Endodermal cell (in vitro differentiated cells): ENCODE measurements at regions not wholly inside any gene's neighbourhood (a gene's known extent, or its start where the extent isn't known, plus 50 kb on each side); places are given as distances from the start of the nearest gene placed in this dataset.

Experiments
- DNase-seq: peaks from one replicate; pipeline ENCODE4 v3.0.0-alpha.2; 2017
- H3K27ac ChIP-seq: 2 replicates; pipeline ENCODE4 v1.5.1; 2013; ENCODE audit warnings: mild to moderate bottlenecking, low read depth, low read length, moderate library complexity
- H3K27me3 ChIP-seq: 2 replicates; pipeline ENCODE4 v1.6.1; 2013; ENCODE audit warnings: mild to moderate bottlenecking, low read length, moderate library complexity; ENCODE audit not compliant: insufficient read depth, control insufficient read depth, poor library complexity, severe bottlenecking
- H3K36me3 ChIP-seq: 2 replicates; pipeline ENCODE4 v1.7.0; 2013; ENCODE audit warnings: mild to moderate bottlenecking, low read length, moderate library complexity; ENCODE audit not compliant: control insufficient read depth, insufficient read depth
- H3K4me1 ChIP-seq: one replicate; pipeline ENCODE4 v1.7.0; 2013; ENCODE audit warnings: low read length; ENCODE audit not compliant: control insufficient read depth, insufficient read depth
- H3K4me3 ChIP-seq: 2 replicates; pipeline ENCODE4 v1.5.1; 2013; ENCODE audit warnings: mild to moderate bottlenecking, low read length, moderate library complexity
- H3K9ac ChIP-seq: 2 replicates; pipeline ENCODE4 v1.6.1; 2013; ENCODE audit warnings: mild to moderate bottlenecking, low read length, moderate library complexity; ENCODE audit not compliant: poor library complexity, severe bottlenecking; ENCODE audit errors: extremely low read depth
- H3K9me3 ChIP-seq: 2 replicates; pipeline ENCODE4 v1.6.1; 2013; ENCODE audit warnings: mild to moderate bottlenecking, low read length, moderate library complexity; ENCODE audit not compliant: control insufficient read depth
- H3K27ac Mint-ChIP-seq: 2 replicates; pipeline ENCODE4 v1.8.0; 2020; ENCODE audit warnings: mixed read lengths
- H3K27me3 Mint-ChIP-seq: 2 replicates; pipeline ENCODE4 v1.8.0; 2021; ENCODE audit warnings: mild to moderate bottlenecking, mixed read lengths; ENCODE audit not compliant: insufficient read depth
- H3K36me3 Mint-ChIP-seq: 2 replicates; pipeline ENCODE4 v1.8.0; 2020; ENCODE audit warnings: low read depth, mixed read lengths
- H3K4me1 Mint-ChIP-seq: 2 replicates; pipeline ENCODE4 v1.8.0; 2020; ENCODE audit warnings: mixed read lengths
- H3K4me3 Mint-ChIP-seq: 2 replicates; pipeline ENCODE4 v1.8.0; 2020; ENCODE audit warnings: mild to moderate bottlenecking, moderate library complexity, mixed read lengths
- H3K9me3 Mint-ChIP-seq: 2 replicates; pipeline ENCODE4 v1.8.0; 2020; ENCODE audit warnings: mild to moderate bottlenecking, mixed read lengths
- WGBS, 2 experiments: methylation state at CpG; one replicate each; pipeline versions ENCODE4 v1.1.5 to v1.1.7; 2013; ENCODE audit warnings: missing lambda C conversion rate in 2 of 2, mixed read lengths in 1 of 2; ENCODE audit not compliant: insufficient coverage in 1 of 2, insufficient read length in 1 of 2; 5-methylcytosine and 5-hydroxymethylcytosine counted together
- TF ChIP-seq, protein P1 (sequence below): fragments of 200-600 bp; sonication (generic); conservative IDR thresholded peaks from 2 replicates; pipeline ENCODE4 v1.5.0; 2021; ENCODE audit warnings: antibody characterized with exemption, mild to moderate bottlenecking

DNA sequence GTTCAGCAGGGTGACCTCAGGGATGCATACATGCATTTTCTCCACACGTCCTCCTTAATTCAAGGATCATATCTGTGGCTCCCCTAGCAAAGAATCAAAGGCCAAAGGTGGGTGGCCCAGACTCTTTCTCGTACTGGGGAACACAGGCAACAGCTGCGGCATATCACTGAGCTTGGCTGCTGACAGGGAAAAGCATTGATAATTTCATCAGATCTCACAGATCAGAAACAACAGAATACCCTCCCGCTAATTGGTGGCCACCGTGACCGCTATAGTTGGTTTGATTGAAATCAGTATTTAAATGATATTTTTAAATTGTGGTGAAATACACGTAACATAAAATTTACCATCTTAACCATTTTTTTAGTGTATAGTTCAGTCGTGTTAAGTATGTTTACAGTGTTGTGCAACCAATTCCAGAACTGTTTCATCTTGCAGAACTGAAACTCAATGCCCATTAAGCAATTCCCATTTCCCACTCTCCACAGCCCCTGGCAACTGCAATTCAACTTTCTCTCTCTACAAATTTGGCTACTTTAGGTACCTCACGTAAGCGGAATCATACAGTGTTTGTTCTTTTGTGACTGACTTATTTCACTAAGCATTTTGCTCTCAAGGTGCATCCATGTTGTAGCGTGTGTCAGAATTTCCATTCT, 74.7 kb upstream of the TMEM170B start:
- Histone ChIP-seq H3K4me1 (no peaks in the 10 kb centered on the region), H3K36me3 (no peaks in the 10 kb centered on the region), H3K27me3 (no peaks in the 10 kb centered on the region), H3K9ac (no peak overlapping the region), H3K4me3 (no peak overlapping the region), H3K9me3 (no peaks in the 10 kb centered on the region), H3K27ac (no peak overlapping the region)
- 61 to 76% methylated on average over 6 to 11 of the region's 11 CpGs for WGBS, 2 experiments
- Mint-ChIP-seq H3K4me3 (no peak overlapping the region), H3K27me3 (no peaks in the 10 kb centered on the region), H3K36me3 (no peaks in the 10 kb centered on the region), H3K4me1 (no peaks in the 10 kb centered on the region), H3K9me3 (no peaks in the 10 kb centered on the region), H3K27ac (peak overlapping the region; percentile 50)
- DNase-seq, result no peak
- TF ChIP-seq, protein P1, sequence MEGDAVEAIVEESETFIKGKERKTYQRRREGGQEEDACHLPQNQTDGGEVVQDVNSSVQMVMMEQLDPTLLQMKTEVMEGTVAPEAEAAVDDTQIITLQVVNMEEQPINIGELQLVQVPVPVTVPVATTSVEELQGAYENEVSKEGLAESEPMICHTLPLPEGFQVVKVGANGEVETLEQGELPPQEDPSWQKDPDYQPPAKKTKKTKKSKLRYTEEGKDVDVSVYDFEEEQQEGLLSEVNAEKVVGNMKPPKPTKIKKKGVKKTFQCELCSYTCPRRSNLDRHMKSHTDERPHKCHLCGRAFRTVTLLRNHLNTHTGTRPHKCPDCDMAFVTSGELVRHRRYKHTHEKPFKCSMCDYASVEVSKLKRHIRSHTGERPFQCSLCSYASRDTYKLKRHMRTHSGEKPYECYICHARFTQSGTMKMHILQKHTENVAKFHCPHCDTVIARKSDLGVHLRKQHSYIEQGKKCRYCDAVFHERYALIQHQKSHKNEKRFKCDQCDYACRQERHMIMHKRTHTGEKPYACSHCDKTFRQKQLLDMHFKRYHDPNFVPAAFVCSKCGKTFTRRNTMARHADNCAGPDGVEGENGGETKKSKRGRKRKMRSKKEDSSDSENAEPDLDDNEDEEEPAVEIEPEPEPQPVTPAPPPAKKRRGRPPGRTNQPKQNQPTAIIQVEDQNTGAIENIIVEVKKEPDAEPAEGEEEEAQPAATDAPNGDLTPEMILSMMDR, result no peak

DNA sequence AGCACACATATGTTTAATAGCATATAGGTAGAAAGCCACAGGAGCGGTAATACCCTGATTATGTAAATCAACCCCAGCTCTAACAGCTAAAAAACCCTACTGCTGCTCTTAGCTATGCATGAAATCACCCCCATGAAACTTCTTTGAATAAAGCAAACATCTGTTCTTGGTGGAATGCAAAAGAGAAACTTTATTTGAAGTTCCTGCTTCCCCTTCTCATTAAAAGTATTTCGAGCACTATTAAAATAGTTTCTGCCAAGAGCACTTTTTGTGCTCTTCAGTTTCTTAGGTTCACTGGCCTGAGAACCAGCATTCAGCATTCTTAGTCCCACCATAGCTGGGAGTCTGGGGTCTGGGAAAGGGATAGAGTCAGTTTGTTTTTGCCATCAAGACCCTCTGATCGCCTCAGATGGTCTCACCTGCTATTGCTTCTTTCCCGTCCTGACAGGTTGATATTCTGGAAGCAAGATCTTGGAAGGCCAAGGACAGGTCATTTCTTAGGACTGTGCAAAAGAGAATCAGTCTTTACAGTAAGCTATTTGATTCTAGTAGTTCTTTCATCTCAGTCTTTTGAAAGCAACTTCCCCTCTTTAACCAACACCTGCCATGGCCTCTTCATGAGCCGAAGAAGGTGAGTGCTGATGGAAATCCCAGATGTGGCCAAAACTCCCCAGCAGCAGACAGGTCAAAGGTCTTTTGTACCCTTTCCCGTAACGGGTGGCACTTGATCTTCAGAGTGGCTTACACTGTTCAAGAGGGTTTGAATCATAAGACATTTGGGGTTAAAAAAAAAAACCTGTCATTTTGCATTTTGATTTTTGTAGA, 76.5 kb upstream of the TMEM170B start:
- Mint-ChIP-seq H3K36me3 (no peaks in the 10 kb centered on the region), H3K4me1 (no peaks in the 10 kb centered on the region), H3K27me3 (peaks cover 3% of the 10 kb centered on the region), H3K4me3 (no peak overlapping the region), H3K27ac (no peak overlapping the region), H3K9me3 (peaks cover 9% of the 10 kb centered on the region)
- WGBS, 2 experiments, result 88% methylated on average over 4 to 7 of the region's 7 CpGs
- TF ChIP-seq, protein P1, result no peak
- no peak overlapping the region for H3K27ac ChIP-seq
- DNase-seq, result no peak
- H3K4me3 ChIP-seq, result no peak overlapping the region
- H3K9ac ChIP-seq, result no peak overlapping the region
- no peaks in the 10 kb centered on the region for H3K9me3 ChIP-seq
- H3K27me3 ChIP-seq, result no peaks in the 10 kb centered on the region
- H3K36me3 ChIP-seq, result no peaks in the 10 kb centered on the region
- H3K4me1 ChIP-seq, result no peaks in the 10 kb centered on the region

DNA sequence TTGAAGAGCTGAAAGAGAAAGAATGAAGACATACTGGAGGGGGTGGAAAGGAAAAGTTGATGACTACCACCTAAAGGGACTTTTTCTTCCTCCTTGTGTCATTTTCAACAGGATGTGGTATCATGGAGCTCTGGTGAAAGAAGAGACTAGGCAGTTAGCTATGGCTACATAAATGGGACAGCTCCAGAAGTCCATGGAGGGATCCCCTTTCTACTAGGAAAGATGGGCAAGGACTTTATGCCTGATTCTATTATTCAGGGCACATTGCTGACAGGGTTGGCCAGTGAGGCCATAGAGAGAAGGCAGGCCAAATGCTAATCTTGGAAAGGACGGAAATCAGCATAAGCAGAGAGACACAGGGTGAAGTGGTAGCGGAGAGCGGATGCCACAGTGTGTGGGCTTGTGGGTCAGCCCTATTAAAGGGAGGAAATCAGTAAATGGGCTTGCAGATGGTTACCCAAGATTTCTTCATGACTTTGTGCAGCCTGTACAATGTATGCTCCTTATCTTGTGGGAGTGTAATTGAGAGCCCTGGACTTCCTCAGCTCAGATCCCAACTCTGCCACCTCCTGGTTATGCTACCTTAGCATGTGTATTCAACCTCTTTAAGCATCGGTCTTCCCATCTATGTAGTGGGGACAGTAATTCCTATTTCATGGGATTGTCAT, 77.4 kb upstream of the TMEM170B start:
- no peak overlapping the region for H3K9ac ChIP-seq
- no peaks in the 10 kb centered on the region for H3K9me3 ChIP-seq
- no peaks in the 10 kb centered on the region for H3K36me3 Mint-ChIP-seq
- peaks cover 10% of the 10 kb centered on the region for H3K9me3 Mint-ChIP-seq
- no peaks in the 10 kb centered on the region for H3K4me1 ChIP-seq
- H3K36me3 ChIP-seq, result no peaks in the 10 kb centered on the region
- H3K27me3 Mint-ChIP-seq, result peaks cover 4% of the 10 kb centered on the region
- no peak overlapping the region for H3K27ac Mint-ChIP-seq
- no peak overlapping the region for H3K4me3 ChIP-seq
- 93 to 98% methylated on average over 4 of the region's 4 CpGs for whole genome bisulfite sequencing, 2 experiments
- DNase-seq, result no peak
- H3K4me3 Mint-ChIP-seq, result no peak overlapping the region
- TF ChIP-seq, protein P1, result no peak
- no peaks in the 10 kb centered on the region for H3K4me1 Mint-ChIP-seq
- no peak overlapping the region for H3K27ac ChIP-seq
- H3K27me3 ChIP-seq, result no peaks in the 10 kb centered on the region
